HEK293T (cell line): ENCODE measurements at regions not wholly inside any gene's neighbourhood (a gene's known extent, or its start where the extent isn't known, plus 50 kb on each side); places are given as distances from the start of the nearest gene placed in this dataset.

Experiments
- CTCF ChIA-PET: fragments of 350-600 bp; formaldehyde crosslinking; extraction: SDS; loops from one replicate; lab custom pipeline; 2021; ENCODE audit warnings: antibody characterized with exemption, inconsistent platforms; lab: Yijun Ruan, JAX
- POLR2A ChIA-PET: fragments of 350-600 bp; formaldehyde crosslinking; extraction: SDS; loops from one replicate; lab custom pipeline; 2020; ENCODE audit warnings: antibody characterized with exemption, inconsistent platforms; lab: Yijun Ruan, JAX
- DNase-seq: peaks from one replicate; pipeline ENCODE4 v3.0.0; 2012; ENCODE audit warnings: mixed read lengths; ENCODE audit errors: extremely low spot score
- ARNT ChIP-seq: fragments of 450-650 bp; IDR thresholded peaks from 2 replicates; pipeline ENCODE4 v1.6.1; 2017; ENCODE audit warnings: mild to moderate bottlenecking
- BHLHE40 ChIP-seq: fragments of 450-650 bp; IDR thresholded peaks from 2 replicates; pipeline ENCODE4 v1.6.1; 2016; ENCODE audit warnings: mild to moderate bottlenecking, moderate library complexity, borderline replicate concordance
- CTBP1 ChIP-seq: fragments of 450-650 bp; IDR thresholded peaks from 2 replicates; pipeline ENCODE4 v1.6.1; 2016; ENCODE audit warnings: borderline replicate concordance
- ELF4 ChIP-seq: fragments of 450-650 bp; IDR thresholded peaks from 2 replicates; pipeline ENCODE4 v1.6.1; 2017; ENCODE audit warnings: antibody characterized with exemption
- FOXA1 ChIP-seq: fragments of 450-650 bp; IDR thresholded peaks from 2 replicates; pipeline ENCODE4 v1.6.1; 2016; ENCODE audit warnings: mild to moderate bottlenecking
- FOXK2 ChIP-seq: fragments of 450-650 bp; IDR thresholded peaks from 2 replicates; pipeline ENCODE4 v1.6.1; 2016; ENCODE audit warnings: mild to moderate bottlenecking
- FOXM1 ChIP-seq: fragments of 450-650 bp; IDR thresholded peaks from 2 replicates; pipeline ENCODE4 v1.6.1; 2017; ENCODE audit warnings: mild to moderate bottlenecking, borderline replicate concordance
- HDGF ChIP-seq: fragments of 450-650 bp; IDR thresholded peaks from 2 replicates; pipeline ENCODE4 v1.6.1; 2017; ENCODE audit warnings: antibody characterized with exemption, borderline replicate concordance
- L3MBTL2 ChIP-seq: fragments of 450-650 bp; conservative IDR thresholded peaks from 2 replicates; pipeline ENCODE4 v1.6.1; 2016; ENCODE audit warnings: mild to moderate bottlenecking
- LEF1 ChIP-seq: fragments of 450-650 bp; IDR thresholded peaks from 2 replicates; pipeline ENCODE4 v1.6.1; 2017; ENCODE audit warnings: mild to moderate bottlenecking, borderline replicate concordance
- NFRKB ChIP-seq: fragments of 450-650 bp; IDR thresholded peaks from 2 replicates; pipeline ENCODE4 v1.6.1; 2016; ENCODE audit warnings: mild to moderate bottlenecking, moderate library complexity
- PKNOX1 ChIP-seq: fragments of 450-650 bp; IDR thresholded peaks from 2 replicates; pipeline ENCODE4 v1.6.1; 2016
- SP1 ChIP-seq: fragments of 450-650 bp; IDR thresholded peaks from 2 replicates; pipeline ENCODE4 v1.6.1; 2017
- SUZ12 ChIP-seq: fragments of 450-650 bp; IDR thresholded peaks from 2 replicates; pipeline ENCODE4 v1.6.1; 2016; ENCODE audit warnings: mild to moderate bottlenecking
- TARDBP ChIP-seq: fragments of 450-650 bp; IDR thresholded peaks from 2 replicates; pipeline ENCODE4 v1.6.1; 2016
- ZNF384 ChIP-seq: fragments of 450-650 bp; IDR thresholded peaks from 2 replicates; pipeline ENCODE4 v1.6.1; 2016

GRCh38 chr14:41062826-41063225 is 543.9 kb upstream of the LRFN5 start:
- ChIA-PET CTCF (no interaction called here), POLR2A (no interaction called here)
- no peak for TF ChIP-seq BHLHE40
- no peak for TF ChIP-seq FOXK2
- no peak for TF ChIP-seq ARNT
- no peak for TF ChIP-seq CTBP1
- TF ChIP-seq ZNF384 = no peak
- TF ChIP-seq TARDBP = no peak
- TF ChIP-seq HDGF = no peak
- TF ChIP-seq ELF4 = no peak
- no peak for TF ChIP-seq LEF1
- no peak for TF ChIP-seq FOXA1
- TF ChIP-seq L3MBTL2 = no peak
- TF ChIP-seq PKNOX1 = no peak
- TF ChIP-seq NFRKB = no peak
- TF ChIP-seq SP1 = no peak
- no peak for TF ChIP-seq FOXM1
- TF ChIP-seq SUZ12 = no peak
- no peak for DNase-seq

- CTCF ChIA-PET = no interaction called here
- TF ChIP-seq ARNT (no peak), FOXA1 (no peak), BHLHE40 (no peak), SUZ12 (no peak), NFRKB (no peak), SP1 (no peak), CTBP1 (no peak), ZNF384 (no peak), TARDBP (no peak), FOXK2 (no peak), PKNOX1 (no peak), FOXM1 (no peak), ELF4 (no peak), LEF1 (no peak), HDGF (no peak)
- DNase-seq = no peak
- POLR2A ChIA-PET = no interaction called here
Measured at GRCh38 chr14:41055589-41055988, 551.1 kb upstream of the LRFN5 start.

- DNase-seq = no peak
- TF ChIP-seq SUZ12 (no peak), L3MBTL2 (no peak), SP1 (no peak), PKNOX1 (no peak), NFRKB (no peak), CTBP1 (no peak), LEF1 (no peak), FOXK2 (no peak), TARDBP (no peak), FOXM1 (no peak), BHLHE40 (no peak), ELF4 (no peak), ARNT (no peak)
- POLR2A ChIA-PET = no interaction called here
- CTCF ChIA-PET = no interaction called here
Measured at GRCh38 chr14:41051801-41052200, 554.9 kb upstream of the LRFN5 start.

- ChIA-PET POLR2A (no interaction called here), CTCF (no interaction called here)
- TF ChIP-seq FOXM1 (no peak), FOXK2 (no peak), HDGF (no peak), NFRKB (no peak), SUZ12 (no peak), FOXA1 (no peak)
- no peak for DNase-seq
Measured at GRCh38 chr14:41047763-41048162, 558.9 kb upstream of the LRFN5 start.

GRCh38 chr14:41037388-41037787 is 569.3 kb upstream of the LRFN5 start:
- POLR2A ChIA-PET = no interaction called here
- no peak for DNase-seq
- CTCF ChIA-PET = no interaction called here
- TF ChIP-seq CTBP1 = no peak
- TF ChIP-seq L3MBTL2 = no peak
- no peak for TF ChIP-seq SUZ12
- no peak for TF ChIP-seq FOXM1
- TF ChIP-seq TARDBP = no peak
- no peak for TF ChIP-seq ARNT
- no peak for TF ChIP-seq SP1
- no peak for TF ChIP-seq NFRKB
- no peak for TF ChIP-seq FOXK2

GRCh38 chr14:41034969-41035368 is 571.7 kb upstream of the LRFN5 start:
- ChIA-PET CTCF (no interaction called here), POLR2A (no interaction called here)
- DNase-seq = no peak
- TF ChIP-seq SP1 (no peak), ZNF384 (no peak), HDGF (no peak), LEF1 (no peak), NFRKB (no peak), FOXA1 (no peak), PKNOX1 (no peak), CTBP1 (no peak), ARNT (no peak)
